ENCODE measurements at regions not wholly inside any gene's neighbourhood (a gene's known extent, or its start where the extent isn't known, plus 50 kb on each side); places are given as distances from the start of the nearest gene placed in this dataset.
"Not testable (repeated sequence)": the region's sequence is repeated elsewhere in the genome, so short reads cannot be mapped to it uniquely, and the experiment has no call there.

- DNase-seq (no peak), ATAC-seq (no peak)
- Histone ChIP-seq H3K27me3 (ENCODE audit: control insufficient read depth, insufficient read depth) (no peaks in the 10 kb centered on the region), H3K4me1 (ENCODE audit: control insufficient read depth, insufficient read depth, low read length) (no peaks in the 10 kb centered on the region), H3K4me3 (ENCODE audit: low read length) (no peak overlapping the region), H3K27ac (ENCODE audit: low read length) (no peak overlapping the region), H3K9me3 (ENCODE audit: control insufficient read depth, low read length) (no peaks in the 10 kb centered on the region)
- intact Hi-C loops (cut with DNase I) = no loop called here
- 58% methylated on average over 1 of the region's 1 CpG for WGBS
Observed at GRCh38 chr17:54194268-54194667, 371.5 kb downstream of the KIF2B start.

GRCh38 chr17:54196751-54197150 lies 374.0 kb downstream of the KIF2B start:
- Histone ChIP-seq H3K9me3 (ENCODE audit: control insufficient read depth, low read length) (no peaks in the 10 kb centered on the region), H3K4me1 (ENCODE audit: control insufficient read depth, insufficient read depth, low read length) (no peaks in the 10 kb centered on the region), H3K4me3 (ENCODE audit: low read length) (no peak overlapping the region), H3K27me3 (ENCODE audit: control insufficient read depth, insufficient read depth) (no peaks in the 10 kb centered on the region), H3K27ac (ENCODE audit: low read length) (no peak overlapping the region)
- intact Hi-C loops (cut with DNase I) = no loop called here
- ATAC-seq (no peak), DNase-seq (no peak)
- 80% methylated on average over 3 of the region's 3 CpGs for WGBS

GRCh38 chr17:54201380-54201779 lies 378.7 kb downstream of the KIF2B start:
- H3K27me3 ChIP-seq (ENCODE audit: control insufficient read depth, insufficient read depth); H3K4me3 ChIP-seq (ENCODE audit: low read length); DNase-seq; H3K4me1 ChIP-seq (ENCODE audit: control insufficient read depth, insufficient read depth, low read length); intact Hi-C loops (cut with DNase I); ATAC-seq; H3K9me3 ChIP-seq (ENCODE audit: control insufficient read depth, low read length); H3K27ac ChIP-seq (ENCODE audit: low read length): not testable (repeated sequence)
- WGBS = no CpG with 5 or more reads among the region's 2 CpGs

GRCh38 chr17:54220829-54221228 lies 398.1 kb downstream of the KIF2B start:
- no peak for ATAC-seq
- WGBS = 57% methylated on average over 1 of the region's 1 CpG
- DNase-seq = no peak
- Histone ChIP-seq H3K27me3 (ENCODE audit: control insufficient read depth, insufficient read depth) (no peaks in the 10 kb centered on the region), H3K4me1 (ENCODE audit: control insufficient read depth, insufficient read depth, low read length) (no peaks in the 10 kb centered on the region), H3K4me3 (ENCODE audit: low read length) (no peak overlapping the region), H3K27ac (ENCODE audit: low read length) (no peak overlapping the region), H3K9me3 (ENCODE audit: control insufficient read depth, low read length) (no peaks in the 10 kb centered on the region)
- intact Hi-C loops (cut with DNase I) = no loop called here

GRCh38 chr17:54221499-54221898 lies 398.8 kb downstream of the KIF2B start:
- Histone ChIP-seq H3K4me3 (ENCODE audit: low read length) (no peak overlapping the region), H3K9me3 (ENCODE audit: control insufficient read depth, low read length) (no peaks in the 10 kb centered on the region), H3K4me1 (ENCODE audit: control insufficient read depth, insufficient read depth, low read length) (no peaks in the 10 kb centered on the region), H3K27ac (ENCODE audit: low read length) (no peak overlapping the region), H3K27me3 (ENCODE audit: control insufficient read depth, insufficient read depth) (no peaks in the 10 kb centered on the region)
- intact Hi-C loops (cut with DNase I) = no loop called here
- DNase-seq (no peak), ATAC-seq (no peak)
- 35% methylated on average over 2 of the region's 2 CpGs for WGBS

- no peaks in the 10 kb centered on the region for H3K4me1 ChIP-seq (ENCODE audit: control insufficient read depth, insufficient read depth, low read length)
- no peak for ATAC-seq
- intact Hi-C loops (cut with DNase I) = no loop called here
- no peak overlapping the region for H3K4me3 ChIP-seq (ENCODE audit: low read length)
- no peak for DNase-seq
- no peak overlapping the region for H3K27ac ChIP-seq (ENCODE audit: low read length)
- WGBS = 37% methylated on average over 4 of the region's 4 CpGs
- H3K9me3 ChIP-seq (ENCODE audit: control insufficient read depth, low read length) = no peaks in the 10 kb centered on the region
- no peaks in the 10 kb centered on the region for H3K27me3 ChIP-seq (ENCODE audit: control insufficient read depth, insufficient read depth)
Observed at GRCh38 chr17:54235571-54235970, 412.8 kb downstream of the KIF2B start.

GRCh38 chr17:54237911-54238515 lies 415.3 kb downstream of the KIF2B start:
- 53% methylated on average over 5 of the region's 5 CpGs for WGBS
- H3K4me3 ChIP-seq (ENCODE audit: low read length) = no peak overlapping the region
- H3K9me3 ChIP-seq (ENCODE audit: control insufficient read depth, low read length) = no peaks in the 10 kb centered on the region
- no peak for DNase-seq
- no peak for ATAC-seq
- intact Hi-C loops (cut with DNase I) = no loop called here
- H3K27me3 ChIP-seq (ENCODE audit: control insufficient read depth, insufficient read depth) = no peaks in the 10 kb centered on the region
- H3K4me1 ChIP-seq (ENCODE audit: control insufficient read depth, insufficient read depth, low read length) = no peaks in the 10 kb centered on the region
- no peak overlapping the region for H3K27ac ChIP-seq (ENCODE audit: low read length)

- intact Hi-C loops (cut with DNase I) = no loop called here
- Histone ChIP-seq H3K4me1 (ENCODE audit: control insufficient read depth, insufficient read depth, low read length) (no peaks in the 10 kb centered on the region), H3K27me3 (ENCODE audit: control insufficient read depth, insufficient read depth) (no peaks in the 10 kb centered on the region), H3K27ac (ENCODE audit: low read length) (no peak overlapping the region), H3K9me3 (ENCODE audit: control insufficient read depth, low read length) (no peaks in the 10 kb centered on the region), H3K4me3 (ENCODE audit: low read length) (no peak overlapping the region)
- ATAC-seq (no peak), DNase-seq (no peak)
Observed at GRCh38 chr17:54239291-54239690, 416.6 kb downstream of the KIF2B start.

- DNase-seq (no peak), ATAC-seq (no peak)
- Histone ChIP-seq H3K27ac (ENCODE audit: low read length) (no peak overlapping the region), H3K9me3 (ENCODE audit: control insufficient read depth, low read length) (no peaks in the 10 kb centered on the region), H3K4me3 (ENCODE audit: low read length) (no peak overlapping the region), H3K4me1 (ENCODE audit: control insufficient read depth, insufficient read depth, low read length) (no peaks in the 10 kb centered on the region), H3K27me3 (ENCODE audit: control insufficient read depth, insufficient read depth) (no peaks in the 10 kb centered on the region)
- WGBS = 85% methylated on average over 3 of the region's 3 CpGs
- intact Hi-C loops (cut with DNase I) = no loop called here
Observed at GRCh38 chr17:54255696-54256095, 433.0 kb downstream of the KIF2B start.

- Histone ChIP-seq H3K27me3 (ENCODE audit: control insufficient read depth, insufficient read depth) (no peaks in the 10 kb centered on the region), H3K4me1 (ENCODE audit: control insufficient read depth, insufficient read depth, low read length) (no peaks in the 10 kb centered on the region), H3K27ac (ENCODE audit: low read length) (no peak overlapping the region), H3K4me3 (ENCODE audit: low read length) (no peak overlapping the region), H3K9me3 (ENCODE audit: control insufficient read depth, low read length) (no peaks in the 10 kb centered on the region)
- 36% methylated on average over 4 of the region's 4 CpGs for WGBS
- intact Hi-C loops (cut with DNase I) = no loop called here
- no peak for DNase-seq
- no peak for ATAC-seq
Observed at GRCh38 chr17:54256401-54256929, 433.7 kb downstream of the KIF2B start.

- Histone ChIP-seq H3K4me3 (ENCODE audit: low read length) (no peak overlapping the region), H3K9me3 (ENCODE audit: control insufficient read depth, low read length) (no peaks in the 10 kb centered on the region), H3K4me1 (ENCODE audit: control insufficient read depth, insufficient read depth, low read length) (no peaks in the 10 kb centered on the region), H3K27me3 (ENCODE audit: control insufficient read depth, insufficient read depth) (no peaks in the 10 kb centered on the region), H3K27ac (ENCODE audit: low read length) (no peak overlapping the region)
- intact Hi-C loops (cut with DNase I) = no loop called here
- DNase-seq = no peak
- WGBS = 18% methylated on average over 2 of the region's 2 CpGs
- no peak for ATAC-seq
Observed at GRCh38 chr17:54257440-54257839, 434.7 kb downstream of the KIF2B start.

GRCh38 chr17:54259476-54259875 lies 436.7 kb downstream of the KIF2B start:
- H3K27ac ChIP-seq (ENCODE audit: low read length) = no peak overlapping the region
- DNase-seq (no peak), ATAC-seq (no peak)
- H3K4me3 ChIP-seq (ENCODE audit: low read length) = no peak overlapping the region
- intact Hi-C loops (cut with DNase I) = no loop called here
- no peaks in the 10 kb centered on the region for H3K9me3 ChIP-seq (ENCODE audit: control insufficient read depth, low read length)
- no peaks in the 10 kb centered on the region for H3K27me3 ChIP-seq (ENCODE audit: control insufficient read depth, insufficient read depth)
- 31% methylated on average over 4 of the region's 4 CpGs for whole genome bisulfite sequencing
- H3K4me1 ChIP-seq (ENCODE audit: control insufficient read depth, insufficient read depth, low read length) = no peaks in the 10 kb centered on the region

Data from right cardiac atrium (tissue), 5 donors.